ENCODE measurements at regions not wholly inside any gene's neighbourhood (a gene's known extent, or its start where the extent isn't known, plus 50 kb on each side); places are given as distances from the start of the nearest gene placed in this dataset.

- no peak overlapping the region for H3K4me3 ChIP-seq (replicated peaks in 1 of 4; ENCODE audit: control extremely low read depth in 1 of 4, insufficient read depth in 1 of 4, low read depth in 3 of 4, low read length in 4 of 4)
- no peak overlapping the region for H2AFZ ChIP-seq (ENCODE audit: low read length)
- no peaks in the 10 kb centered on the region for H4K20me1 ChIP-seq (ENCODE audit: control insufficient read depth, extremely low read depth, insufficient read depth, low read length)
- no peak overlapping the region for H3K4me2 ChIP-seq (ENCODE audit: extremely low read depth, insufficient read depth, low read length)
- no peak overlapping the region for H3K9ac ChIP-seq (ENCODE audit: insufficient read depth, low read length)
- TF ChIP-seq CTCF (conservative IDR thresholded peaks at IDR 0.05 in 1 of 2, IDR thresholded peaks at IDR 0.05 in 1 of 2; ENCODE audit: low read depth in 1 of 2, low read length in 2 of 2) (no peak), EZH2 (IDR thresholded peaks at IDR 0.05; ENCODE audit: low read length, missing control alignments) (no peak)
- no peak overlapping the region for H3K27ac ChIP-seq (ENCODE audit: insufficient read depth, low read length)
- H3K27me3 ChIP-seq (ENCODE audit: control insufficient read depth, insufficient read depth, low read length), result no peaks in the 10 kb centered on the region
- no peaks in the 10 kb centered on the region for H3K4me1 ChIP-seq (ENCODE audit: control insufficient read depth, extremely low read depth, insufficient read depth, low read length)
- no peaks in the 10 kb centered on the region for H3K36me3 ChIP-seq (ENCODE audit: control insufficient read depth, insufficient read depth, low read length)
- H3K9me3 ChIP-seq (ENCODE audit: control insufficient read depth, insufficient read depth, low read depth, low read length), result no peaks in the 10 kb centered on the region
- no peak for DNase-seq (ENCODE audit: low read depth in 2 of 2)
- no peaks in the 10 kb centered on the region for H3K79me2 ChIP-seq (ENCODE audit: control insufficient read depth, insufficient read depth, low read length)
Observed at GRCh38 chr2:238663586-238663985, 184.3 kb upstream of the TWIST2 start.

GRCh38 chr2:238665919-238666318 is 182.0 kb upstream of the TWIST2 start:
- Histone ChIP-seq H3K4me3 (replicated peaks in 1 of 4; ENCODE audit: control extremely low read depth in 1 of 4, insufficient read depth in 1 of 4, low read depth in 3 of 4, low read length in 4 of 4) (no peak overlapping the region), H3K4me1 (ENCODE audit: control insufficient read depth, extremely low read depth, insufficient read depth, low read length) (no peaks in the 10 kb centered on the region), H3K27me3 (ENCODE audit: control insufficient read depth, insufficient read depth, low read length) (no peaks in the 10 kb centered on the region), H4K20me1 (ENCODE audit: control insufficient read depth, extremely low read depth, insufficient read depth, low read length) (no peaks in the 10 kb centered on the region), H2AFZ (ENCODE audit: low read length) (no peak overlapping the region), H3K9ac (ENCODE audit: insufficient read depth, low read length) (no peak overlapping the region), H3K4me2 (ENCODE audit: extremely low read depth, insufficient read depth, low read length) (no peak overlapping the region), H3K79me2 (ENCODE audit: control insufficient read depth, insufficient read depth, low read length) (no peaks in the 10 kb centered on the region), H3K36me3 (ENCODE audit: control insufficient read depth, insufficient read depth, low read length) (no peaks in the 10 kb centered on the region), H3K9me3 (ENCODE audit: control insufficient read depth, insufficient read depth, low read depth, low read length) (no peaks in the 10 kb centered on the region), H3K27ac (ENCODE audit: insufficient read depth, low read length) (no peak overlapping the region)
- DNase-seq (ENCODE audit: low read depth in 2 of 2), result no peak
- TF ChIP-seq CTCF (conservative IDR thresholded peaks at IDR 0.05 in 1 of 2, IDR thresholded peaks at IDR 0.05 in 1 of 2; ENCODE audit: low read depth in 1 of 2, low read length in 2 of 2) (no peak), EZH2 (IDR thresholded peaks at IDR 0.05; ENCODE audit: low read length, missing control alignments) (no peak)

GRCh38 chr2:238666543-238666942 is 181.3 kb upstream of the TWIST2 start:
- Histone ChIP-seq H2AFZ (ENCODE audit: low read length) (no peak overlapping the region), H3K4me2 (ENCODE audit: extremely low read depth, insufficient read depth, low read length) (no peak overlapping the region), H3K4me1 (ENCODE audit: control insufficient read depth, extremely low read depth, insufficient read depth, low read length) (no peaks in the 10 kb centered on the region), H3K27me3 (ENCODE audit: control insufficient read depth, insufficient read depth, low read length) (no peaks in the 10 kb centered on the region), H3K79me2 (ENCODE audit: control insufficient read depth, insufficient read depth, low read length) (no peaks in the 10 kb centered on the region), H4K20me1 (ENCODE audit: control insufficient read depth, extremely low read depth, insufficient read depth, low read length) (no peaks in the 10 kb centered on the region), H3K9ac (ENCODE audit: insufficient read depth, low read length) (no peak overlapping the region), H3K4me3 (replicated peaks in 1 of 4; ENCODE audit: control extremely low read depth in 1 of 4, insufficient read depth in 1 of 4, low read depth in 3 of 4, low read length in 4 of 4) (no peak overlapping the region), H3K36me3 (ENCODE audit: control insufficient read depth, insufficient read depth, low read length) (no peaks in the 10 kb centered on the region), H3K27ac (ENCODE audit: insufficient read depth, low read length) (no peak overlapping the region), H3K9me3 (ENCODE audit: control insufficient read depth, insufficient read depth, low read depth, low read length) (no peaks in the 10 kb centered on the region)
- TF ChIP-seq EZH2 (IDR thresholded peaks at IDR 0.05; ENCODE audit: low read length, missing control alignments) (no peak), CTCF (conservative IDR thresholded peaks at IDR 0.05 in 1 of 2, IDR thresholded peaks at IDR 0.05 in 1 of 2; ENCODE audit: low read depth in 1 of 2, low read length in 2 of 2) (no peak)
- DNase-seq (ENCODE audit: low read depth in 2 of 2), result no peak

Measured in fibroblast of lung (primary cell).